SK-N-SH (cell line): ENCODE measurements at regions not wholly inside any gene's neighbourhood (a gene's known extent, or its start where the extent isn't known, plus 50 kb on each side); places are given as distances from the start of the nearest gene placed in this dataset.

Experiments used
- CTCF ChIA-PET: fragments of 300-600, 350-600 bp; formaldehyde crosslinking; extraction: SDS; loops from one replicate; lab custom pipeline; 2021; lab: Yijun Ruan, JAX
- POLR2A ChIA-PET: fragments of 350-600 bp; sonication (Branson Sonifier 250); formaldehyde crosslinking; extraction: SDS; loops from one replicate; lab custom pipeline; 2020; ENCODE audit warnings: antibody characterized with exemption, inconsistent platforms; lab: Yijun Ruan, JAX
- DNase-seq: peaks from one replicate; pipeline ENCODE4 v3.0.0; 2012
- H2AFZ ChIP-seq: fragments of 200-600 bp; sonication (generic); 2 replicates; pipeline ENCODE4 v1.8.1; 2016; ENCODE audit warnings: antibody characterized with exemption, mild to moderate bottlenecking, low read depth
- H3F3A ChIP-seq: fragments of 200-600 bp; sonication (generic); replicated peaks from 2 replicates; pipeline ENCODE3; 2016; ENCODE audit warnings: antibody characterized with exemption, mild to moderate bottlenecking; ENCODE audit not compliant: insufficient read depth
- H3K27ac ChIP-seq, 2 experiments: fragments of 200-500 bp in 1 of 2; fragments of 200-600 bp in 1 of 2; sonication (Bioruptor generic) in 1 of 2; sonication (generic), shearing (Covaris generic) in 1 of 2; 2 replicates each; pipeline versions ENCODE4 v1.5.1 to v1.6.1; 2014 to 2016; ENCODE audit warnings: low read depth in 2 of 2, inconsistent platforms in 1 of 2, low read length in 1 of 2, mild to moderate bottlenecking in 1 of 2, mixed read lengths in 1 of 2
- H3K27me3 ChIP-seq: fragments of 200-600 bp; sonication (generic), shearing (Covaris generic); 2 replicates; pipeline ENCODE4 v1.6.1; 2016; ENCODE audit warnings: mixed run types; ENCODE audit not compliant: insufficient read depth
- H3K36me3 ChIP-seq, 2 experiments: fragments of 200-500 bp in 1 of 2; fragments of 200-600 bp in 1 of 2; sonication (Bioruptor generic) in 1 of 2; sonication (generic) in 1 of 2; replicated peaks in 1 of 2; 2 replicates each; pipeline versions ENCODE3 to v1.5.1; 2014 to 2016; ENCODE audit warnings: low read length in 1 of 2, mild to moderate bottlenecking in 1 of 2; ENCODE audit not compliant: insufficient read depth in 2 of 2, control insufficient read depth in 1 of 2
- H3K4me1 ChIP-seq, 2 experiments: fragments of 200-500 bp in 1 of 2; fragments of 200-600 bp in 1 of 2; sonication (Bioruptor generic) in 1 of 2; sonication (generic), shearing (Covaris generic) in 1 of 2; 2 replicates each; pipeline versions ENCODE4 v1.5.1 to v1.6.1; 2014 to 2016; ENCODE audit warnings: low read depth in 1 of 2, low read length in 1 of 2, mixed run types in 1 of 2; ENCODE audit not compliant: insufficient read depth in 2 of 2, control insufficient read depth in 1 of 2
- H3K4me2 ChIP-seq: fragments of 200-600 bp; sonication (generic), shearing (Covaris generic); 2 replicates; pipeline ENCODE4 v1.6.1; 2017; ENCODE audit warnings: mixed run types
- H3K4me3 ChIP-seq, 2 experiments: fragments of 200-500 bp in 1 of 2; fragments of 200-600 bp in 1 of 2; sonication (Bioruptor generic) in 1 of 2; sonication (generic), shearing (Covaris generic) in 1 of 2; 2 replicates each; pipeline versions ENCODE4 v1.5.1 to v1.8.1; 2014 to 2016; ENCODE audit warnings: low read depth in 2 of 2, inconsistent platforms in 1 of 2, low read length in 1 of 2, mild to moderate bottlenecking in 1 of 2, mixed read lengths in 1 of 2, moderate library complexity in 1 of 2
- H3K79me2 ChIP-seq: fragments of 200-600 bp; sonication (generic); 2 replicates; pipeline ENCODE4 v1.8.1; 2017; ENCODE audit warnings: mild to moderate bottlenecking; ENCODE audit not compliant: insufficient read depth
- H3K9ac ChIP-seq: fragments of 200-600 bp; sonication (generic); 2 replicates; pipeline ENCODE4 v1.6.1; 2017; ENCODE audit warnings: mixed run types
- H3K9me2 ChIP-seq: fragments of 200-600 bp; sonication (generic); 2 replicates; pipeline ENCODE4 v1.6.1; 2017; ENCODE audit warnings: mixed run types
- H3K9me3 ChIP-seq: fragments of 200-600 bp; sonication (generic); 2 replicates; pipeline ENCODE4 v1.6.1; 2017; ENCODE audit warnings: mixed run types, mild to moderate bottlenecking, moderate library complexity
- H4K20me1 ChIP-seq: fragments of 200-600 bp; sonication (generic); 2 replicates; pipeline ENCODE4 v1.6.1; 2017; ENCODE audit warnings: mild to moderate bottlenecking, mixed run types; ENCODE audit not compliant: insufficient read depth
- ELF1 ChIP-seq: IDR thresholded peaks from 2 replicates; pipeline ENCODE4 v1.4.0; 2012
- EP300 ChIP-seq, 2 experiments: IDR thresholded peaks; 2 replicates each; pipeline versions ENCODE4 v1.4.0 to v1.6.1; 2012; ENCODE audit warnings: borderline replicate concordance in 1 of 2, low read depth in 1 of 2, low read length in 1 of 2
- FOXM1 ChIP-seq: IDR thresholded peaks from 2 replicates; pipeline ENCODE4 v1.4.0; 2012; ENCODE audit warnings: low read depth, mild to moderate bottlenecking
- MAX ChIP-seq: IDR thresholded peaks from 2 replicates; pipeline ENCODE4 v1.4.0; 2012; ENCODE audit warnings: low read depth
- MEF2A ChIP-seq: IDR thresholded peaks from 2 replicates; pipeline ENCODE4 v1.4.0; 2012; ENCODE audit warnings: low read depth, borderline replicate concordance
- PBX3 ChIP-seq: IDR thresholded peaks from 2 replicates; pipeline ENCODE4; 2012
- RAD21 ChIP-seq: IDR thresholded peaks from 2 replicates; pipeline ENCODE4 v1.6.1; 2012; ENCODE audit warnings: mild to moderate bottlenecking, low read length
- RCOR1 ChIP-seq: fragments of 150-350 bp; IDR thresholded peaks from 2 replicates; pipeline ENCODE4 v1.6.1; 2017; ENCODE audit warnings: antibody characterized with exemption, low read length
- RXRA ChIP-seq: IDR thresholded peaks from 2 replicates; pipeline ENCODE4 v1.4.0; 2012; ENCODE audit warnings: low read depth, mild to moderate bottlenecking, borderline replicate concordance
- SIN3A ChIP-seq: IDR thresholded peaks from 2 replicates; pipeline ENCODE4 v1.6.1; 2012; ENCODE audit warnings: low read depth, mild to moderate bottlenecking, low read length, moderate library complexity, borderline replicate concordance
- TAF1 ChIP-seq: IDR thresholded peaks from 2 replicates; pipeline ENCODE4 v1.6.1; 2012; ENCODE audit warnings: low read depth, mild to moderate bottlenecking, low read length, moderate library complexity, borderline replicate concordance
- YY1 ChIP-seq: IDR thresholded peaks from 2 replicates; pipeline ENCODE4 v1.4.0; 2012; ENCODE audit warnings: low read depth, mild to moderate bottlenecking
- WGBS: methylation state at CpG from one replicate; pipeline ENCODE4 v1.1.6; 2017; ENCODE audit warnings: low lambda C conversion rate; 5-methylcytosine and 5-hydroxymethylcytosine counted together
- TF ChIP-seq, protein P1 (sequence below): IDR thresholded peaks from 2 replicates; pipeline ENCODE4 v1.4.0; 2012; ENCODE audit warnings: low read depth, borderline replicate concordance

GRCh38 chr21:17900281-17900989, 81.3 kb upstream of the C21orf91 start (continued):
- TF ChIP-seq MEF2A (no peak), SIN3A (no peak), RCOR1 (no peak), PBX3 (no peak)

DNA sequence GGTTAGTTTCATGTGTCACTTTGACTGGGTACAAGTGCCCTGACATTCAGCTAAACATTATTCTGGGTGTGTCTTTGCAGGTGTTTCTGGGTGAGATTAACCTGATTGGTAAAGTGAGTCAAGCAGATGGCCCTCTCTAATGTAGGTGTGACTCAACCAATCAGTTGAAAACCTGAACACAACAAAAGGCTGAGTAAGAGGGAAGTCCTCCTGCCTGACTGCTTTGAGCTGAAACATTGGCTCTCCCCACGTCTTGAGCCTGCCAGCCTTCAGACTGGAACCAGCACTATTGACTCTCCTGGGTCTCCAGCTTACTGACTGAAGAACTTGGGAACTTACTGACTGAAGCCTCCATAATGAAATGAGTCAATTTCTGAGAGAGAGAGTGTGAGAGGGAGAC, 70.0 kb upstream of the C21orf91 start:
- Histone ChIP-seq H3K4me2 (no peak overlapping the region), H3K79me2 (no peaks in the 10 kb centered on the region), H3K27ac (no peak overlapping the region), H3K9ac (no peak overlapping the region), H4K20me1 (no peaks in the 10 kb centered on the region), H3K9me2 (no peaks in the 10 kb centered on the region), H3K36me3 (no peaks in the 10 kb centered on the region), H3K27me3 (no peaks in the 10 kb centered on the region), H3K4me3 (no peak overlapping the region), H3K9me3 (no peaks in the 10 kb centered on the region), H2AFZ (no peak overlapping the region), H3K4me1 (no peaks in the 10 kb centered on the region), H3F3A (no peaks in the 10 kb centered on the region)
- DNase-seq = no peak
- WGBS = no CpG with 5 or more reads among the region's 1 CpG
- ChIA-PET POLR2A (no interaction called here), CTCF (no interaction called here)
- TF ChIP-seq MAX = no peak
- no peak for TF ChIP-seq PBX3
- no peak for TF ChIP-seq EP300 (IDR thresholded peaks at IDR 0.05; ENCODE audit: borderline replicate concordance in 1 of 2, low read depth in 1 of 2, low read length in 1 of 2)
- no peak for TF ChIP-seq RAD21
- TF ChIP-seq RXRA = no peak
- no peak for TF ChIP-seq FOXM1
- no peak for TF ChIP-seq ELF1
- TF ChIP-seq MEF2A = no peak
- TF ChIP-seq, protein P1, sequence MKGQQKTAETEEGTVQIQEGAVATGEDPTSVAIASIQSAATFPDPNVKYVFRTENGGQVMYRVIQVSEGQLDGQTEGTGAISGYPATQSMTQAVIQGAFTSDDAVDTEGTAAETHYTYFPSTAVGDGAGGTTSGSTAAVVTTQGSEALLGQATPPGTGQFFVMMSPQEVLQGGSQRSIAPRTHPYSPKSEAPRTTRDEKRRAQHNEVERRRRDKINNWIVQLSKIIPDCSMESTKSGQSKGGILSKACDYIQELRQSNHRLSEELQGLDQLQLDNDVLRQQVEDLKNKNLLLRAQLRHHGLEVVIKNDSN = no peak
- no peak for TF ChIP-seq TAF1
- no peak for TF ChIP-seq YY1
